ENCODE measurements at regions not wholly inside any gene's neighbourhood (a gene's known extent, or its start where the extent isn't known, plus 50 kb on each side); places are given as distances from the start of the nearest gene placed in this dataset.

DNA sequence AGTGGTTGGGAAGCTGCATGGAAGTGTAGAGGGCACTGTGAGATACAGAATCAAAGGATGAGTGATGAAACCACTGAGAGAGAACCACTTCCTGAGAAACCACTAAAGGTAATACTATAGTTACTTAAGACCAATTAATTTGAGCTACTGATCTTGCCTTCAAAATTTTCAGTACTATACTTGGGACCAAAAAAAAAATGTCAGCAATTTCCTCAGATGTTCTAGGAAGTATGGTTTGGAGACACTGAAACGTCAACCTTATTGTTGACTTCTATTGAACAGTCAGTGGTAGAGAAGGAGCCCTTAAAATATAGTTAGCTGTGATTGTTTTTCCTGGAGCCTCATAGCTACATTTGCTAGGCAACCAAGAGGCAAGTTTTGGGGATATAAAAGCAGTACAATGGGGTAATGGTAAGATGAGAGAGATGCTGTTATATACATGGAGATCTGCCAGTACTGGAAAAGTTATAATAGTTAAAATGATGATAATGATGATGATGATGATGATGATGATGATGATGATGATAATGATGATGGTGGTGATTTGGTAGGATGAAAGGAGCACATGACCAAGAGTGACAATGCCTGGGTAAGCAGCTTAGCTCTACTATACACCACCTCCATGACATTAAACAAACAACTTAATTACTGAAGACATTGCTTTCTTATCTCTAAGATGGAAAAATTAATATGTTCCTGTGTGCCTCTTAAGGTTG lies 300.9 kb upstream of the G2E3 start:
- TF ChIP-seq, protein P1, sequence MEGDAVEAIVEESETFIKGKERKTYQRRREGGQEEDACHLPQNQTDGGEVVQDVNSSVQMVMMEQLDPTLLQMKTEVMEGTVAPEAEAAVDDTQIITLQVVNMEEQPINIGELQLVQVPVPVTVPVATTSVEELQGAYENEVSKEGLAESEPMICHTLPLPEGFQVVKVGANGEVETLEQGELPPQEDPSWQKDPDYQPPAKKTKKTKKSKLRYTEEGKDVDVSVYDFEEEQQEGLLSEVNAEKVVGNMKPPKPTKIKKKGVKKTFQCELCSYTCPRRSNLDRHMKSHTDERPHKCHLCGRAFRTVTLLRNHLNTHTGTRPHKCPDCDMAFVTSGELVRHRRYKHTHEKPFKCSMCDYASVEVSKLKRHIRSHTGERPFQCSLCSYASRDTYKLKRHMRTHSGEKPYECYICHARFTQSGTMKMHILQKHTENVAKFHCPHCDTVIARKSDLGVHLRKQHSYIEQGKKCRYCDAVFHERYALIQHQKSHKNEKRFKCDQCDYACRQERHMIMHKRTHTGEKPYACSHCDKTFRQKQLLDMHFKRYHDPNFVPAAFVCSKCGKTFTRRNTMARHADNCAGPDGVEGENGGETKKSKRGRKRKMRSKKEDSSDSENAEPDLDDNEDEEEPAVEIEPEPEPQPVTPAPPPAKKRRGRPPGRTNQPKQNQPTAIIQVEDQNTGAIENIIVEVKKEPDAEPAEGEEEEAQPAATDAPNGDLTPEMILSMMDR (conservative IDR thresholded peaks at IDR 0.05; ENCODE audit: low read depth in 2 of 2): no peak
- TF ChIP-seq, protein P2, sequence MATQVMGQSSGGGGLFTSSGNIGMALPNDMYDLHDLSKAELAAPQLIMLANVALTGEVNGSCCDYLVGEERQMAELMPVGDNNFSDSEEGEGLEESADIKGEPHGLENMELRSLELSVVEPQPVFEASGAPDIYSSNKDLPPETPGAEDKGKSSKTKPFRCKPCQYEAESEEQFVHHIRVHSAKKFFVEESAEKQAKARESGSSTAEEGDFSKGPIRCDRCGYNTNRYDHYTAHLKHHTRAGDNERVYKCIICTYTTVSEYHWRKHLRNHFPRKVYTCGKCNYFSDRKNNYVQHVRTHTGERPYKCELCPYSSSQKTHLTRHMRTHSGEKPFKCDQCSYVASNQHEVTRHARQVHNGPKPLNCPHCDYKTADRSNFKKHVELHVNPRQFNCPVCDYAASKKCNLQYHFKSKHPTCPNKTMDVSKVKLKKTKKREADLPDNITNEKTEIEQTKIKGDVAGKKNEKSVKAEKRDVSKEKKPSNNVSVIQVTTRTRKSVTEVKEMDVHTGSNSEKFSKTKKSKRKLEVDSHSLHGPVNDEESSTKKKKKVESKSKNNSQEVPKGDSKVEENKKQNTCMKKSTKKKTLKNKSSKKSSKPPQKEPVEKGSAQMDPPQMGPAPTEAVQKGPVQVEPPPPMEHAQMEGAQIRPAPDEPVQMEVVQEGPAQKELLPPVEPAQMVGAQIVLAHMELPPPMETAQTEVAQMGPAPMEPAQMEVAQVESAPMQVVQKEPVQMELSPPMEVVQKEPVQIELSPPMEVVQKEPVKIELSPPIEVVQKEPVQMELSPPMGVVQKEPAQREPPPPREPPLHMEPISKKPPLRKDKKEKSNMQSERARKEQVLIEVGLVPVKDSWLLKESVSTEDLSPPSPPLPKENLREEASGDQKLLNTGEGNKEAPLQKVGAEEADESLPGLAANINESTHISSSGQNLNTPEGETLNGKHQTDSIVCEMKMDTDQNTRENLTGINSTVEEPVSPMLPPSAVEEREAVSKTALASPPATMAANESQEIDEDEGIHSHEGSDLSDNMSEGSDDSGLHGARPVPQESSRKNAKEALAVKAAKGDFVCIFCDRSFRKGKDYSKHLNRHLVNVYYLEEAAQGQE (IDR thresholded peaks at IDR 0.05; ENCODE audit: unreplicated experiment): no peak
- TF ChIP-seq EZH2 (IDR thresholded peaks at IDR 0.05; ENCODE audit: low read depth, unreplicated experiment): no peak
- TF ChIP-seq POLR2AphosphoS5 (IDR thresholded peaks at IDR 0.05; ENCODE audit: low read depth): no peak
- no peak for TF ChIP-seq EZH2phosphoT487 (IDR thresholded peaks at IDR 0.05; ENCODE audit: unreplicated experiment)
- no peak for TF ChIP-seq JUNB (IDR thresholded peaks at IDR 0.05; ENCODE audit: unreplicated experiment)

All from GM23338 (cell line).